ENCODE measurements at regions not wholly inside any gene's neighbourhood (a gene's known extent, or its start where the extent isn't known, plus 50 kb on each side); places are given as distances from the start of the nearest gene placed in this dataset.

GRCh38 chr3:1883534-1883933, 215.1 kb upstream of the CNTN4 start:
- H3K27ac Mint-ChIP-seq, result no peak overlapping the region
- peaks cover 5% of the 10 kb centered on the region for H3K9me3 Mint-ChIP-seq
- ChIA-PET POLR2A (no interaction called here), CTCF (no interaction called here)
- no peaks in the 10 kb centered on the region for H3K4me1 Mint-ChIP-seq (ENCODE audit: low read depth)
- DNase-seq, result no peak
- H3K36me3 Mint-ChIP-seq, result no peaks in the 10 kb centered on the region
- no peaks in the 10 kb centered on the region for H3K27me3 Mint-ChIP-seq
- intact Hi-C loops (cut with micrococcal nuclease), result no loop called here
- H3K4me3 Mint-ChIP-seq, result no peak overlapping the region

DNA sequence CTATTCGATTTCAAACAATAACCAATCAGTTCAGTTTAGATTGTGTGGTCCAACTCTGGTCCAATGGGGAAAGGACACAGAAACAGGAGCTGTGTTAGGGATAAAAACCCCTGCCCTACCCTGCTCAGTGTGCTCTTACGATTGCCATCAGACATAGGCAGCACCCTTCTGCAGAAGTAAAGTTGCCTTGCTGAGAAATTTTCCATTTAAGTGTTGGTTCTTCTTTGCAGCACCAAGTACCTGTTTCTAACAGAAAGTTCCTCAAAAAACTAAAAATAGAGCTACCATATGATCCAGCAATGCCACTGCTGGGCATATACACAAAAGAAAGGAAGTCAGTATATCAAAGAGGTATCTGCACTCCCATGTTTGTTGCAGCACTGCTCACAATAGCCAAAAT, 206.2 kb upstream of the CNTN4 start:
- no peak overlapping the region for H3K27ac Mint-ChIP-seq
- intact Hi-C loops (cut with micrococcal nuclease), result no loop called here
- DNase-seq, result no peak
- no peaks in the 10 kb centered on the region for H3K36me3 Mint-ChIP-seq
- ChIA-PET CTCF (no interaction called here), POLR2A (no interaction called here)
- H3K27me3 Mint-ChIP-seq, result no peaks in the 10 kb centered on the region
- H3K4me1 Mint-ChIP-seq (ENCODE audit: low read depth), result no peaks in the 10 kb centered on the region
- no peak overlapping the region for H3K4me3 Mint-ChIP-seq
- peaks cover 16% of the 10 kb centered on the region for H3K9me3 Mint-ChIP-seq

- CTCF ChIA-PET, result no interaction called here
- no peak overlapping the region for H3K4me3 Mint-ChIP-seq
- no peak overlapping the region for H3K27ac Mint-ChIP-seq
Observed at GRCh38 chr3:1902416-1902815, 196.2 kb upstream of the CNTN4 start.

GRCh38 chr3:1903111-1903510, 195.6 kb upstream of the CNTN4 start:
- Mint-ChIP-seq H3K4me1 (ENCODE audit: low read depth) (no peaks in the 10 kb centered on the region), H3K4me3 (no peak overlapping the region), H3K27me3 (no peaks in the 10 kb centered on the region), H3K27ac (no peak overlapping the region), H3K9me3 (peaks cover 3% of the 10 kb centered on the region), H3K36me3 (no peaks in the 10 kb centered on the region)
- CTCF ChIA-PET, result no interaction called here
- POLR2A ChIA-PET, result no interaction called here
- no peak for DNase-seq
- intact Hi-C loops (cut with micrococcal nuclease), result no loop called here

More at GRCh38 chr3:1902416-1902815, 196.2 kb upstream of the CNTN4 start:
- POLR2A ChIA-PET, result no interaction called here
- no peak for DNase-seq
- Mint-ChIP-seq H3K27me3 (no peaks in the 10 kb centered on the region), H3K4me1 (ENCODE audit: low read depth) (no peaks in the 10 kb centered on the region), H3K9me3 (peaks cover 3% of the 10 kb centered on the region), H3K36me3 (no peaks in the 10 kb centered on the region)
- intact Hi-C loops (cut with micrococcal nuclease), result no loop called here

GRCh38 chr3:1907911-1908310, 190.8 kb upstream of the CNTN4 start:
- Mint-ChIP-seq H3K4me1 (ENCODE audit: low read depth) (no peaks in the 10 kb centered on the region), H3K4me3 (no peak overlapping the region)

DNA sequence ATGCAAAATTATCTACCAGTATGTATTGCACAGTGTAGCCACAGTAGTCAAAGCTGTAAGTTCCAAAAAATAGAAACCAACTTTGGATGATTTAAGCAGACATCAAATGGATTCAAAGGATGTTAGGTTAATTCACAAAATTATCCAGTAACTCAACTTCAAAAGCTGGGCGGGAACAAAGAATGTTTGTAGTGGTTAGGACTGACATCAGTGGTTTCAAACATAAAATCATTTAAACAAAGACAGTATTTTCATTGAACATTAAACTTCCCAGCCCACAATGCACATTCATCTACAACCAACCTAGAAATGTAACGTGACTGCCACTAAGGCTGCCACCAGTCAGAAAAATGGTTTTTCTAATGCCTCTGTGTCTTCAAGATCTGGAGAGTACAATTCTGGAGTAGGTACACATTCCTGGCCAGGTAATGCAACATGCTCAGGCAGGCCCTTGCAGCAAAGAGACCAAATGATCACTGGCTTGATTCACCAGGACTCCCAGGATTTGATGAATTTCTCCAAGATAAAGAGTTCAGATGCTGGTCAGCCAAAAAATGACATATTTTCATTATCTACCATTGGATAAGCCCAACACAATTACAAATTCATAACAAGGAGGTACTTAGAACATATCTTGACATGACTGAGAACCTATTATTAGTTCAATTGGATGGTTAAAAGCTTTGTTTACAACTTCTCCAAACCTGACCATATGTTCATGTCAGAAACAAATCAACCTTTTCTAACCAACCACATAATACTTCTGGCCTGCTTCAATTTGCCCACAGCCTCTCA, 189.8 kb upstream of the CNTN4 start:
- ChIA-PET POLR2A (no interaction called here), CTCF (no interaction called here)
- H3K4me3 Mint-ChIP-seq, result no peak overlapping the region
- H3K4me1 Mint-ChIP-seq (ENCODE audit: low read depth), result no peaks in the 10 kb centered on the region
- no peak overlapping the region for H3K27ac Mint-ChIP-seq
- H3K36me3 Mint-ChIP-seq, result no peaks in the 10 kb centered on the region
- no peak for DNase-seq
- no peaks in the 10 kb centered on the region for H3K27me3 Mint-ChIP-seq
- H3K9me3 Mint-ChIP-seq, result peaks cover 5% of the 10 kb centered on the region
- intact Hi-C loops (cut with micrococcal nuclease), result no loop called here

More at GRCh38 chr3:1907911-1908310, 190.8 kb upstream of the CNTN4 start:
- H3K27me3 Mint-ChIP-seq, result no peaks in the 10 kb centered on the region
- H3K9me3 Mint-ChIP-seq, result peaks cover 5% of the 10 kb centered on the region
- H3K36me3 Mint-ChIP-seq, result no peaks in the 10 kb centered on the region
- no peak for DNase-seq
- CTCF ChIA-PET, result no interaction called here
- intact Hi-C loops (cut with micrococcal nuclease), result no loop called here
- H3K27ac Mint-ChIP-seq, result no peak overlapping the region
- POLR2A ChIA-PET, result no interaction called here

- no peaks in the 10 kb centered on the region for H3K27me3 Mint-ChIP-seq
- intact Hi-C loops (cut with micrococcal nuclease), result no loop called here
- no peaks in the 10 kb centered on the region for H3K36me3 Mint-ChIP-seq
- H3K27ac Mint-ChIP-seq, result no peak overlapping the region
- no peaks in the 10 kb centered on the region for H3K4me1 Mint-ChIP-seq (ENCODE audit: low read depth)
- DNase-seq, result no peak
- peaks cover 5% of the 10 kb centered on the region for H3K9me3 Mint-ChIP-seq
- no peak overlapping the region for H3K4me3 Mint-ChIP-seq
- ChIA-PET POLR2A (no interaction called here), CTCF (no interaction called here)
Observed at GRCh38 chr3:1910322-1910721, 188.3 kb upstream of the CNTN4 start.

- Mint-ChIP-seq H3K36me3 (no peaks in the 10 kb centered on the region), H3K9me3 (peaks cover 12% of the 10 kb centered on the region), H3K27me3 (no peaks in the 10 kb centered on the region), H3K27ac (no peak overlapping the region), H3K4me1 (ENCODE audit: low read depth) (no peaks in the 10 kb centered on the region), H3K4me3 (no peak overlapping the region)
- intact Hi-C loops (cut with micrococcal nuclease), result no loop called here
- DNase-seq, result no peak
- ChIA-PET POLR2A (no interaction called here), CTCF (no interaction called here)
Observed at GRCh38 chr3:1929788-1930414, 168.8 kb upstream of the CNTN4 start.

DNA sequence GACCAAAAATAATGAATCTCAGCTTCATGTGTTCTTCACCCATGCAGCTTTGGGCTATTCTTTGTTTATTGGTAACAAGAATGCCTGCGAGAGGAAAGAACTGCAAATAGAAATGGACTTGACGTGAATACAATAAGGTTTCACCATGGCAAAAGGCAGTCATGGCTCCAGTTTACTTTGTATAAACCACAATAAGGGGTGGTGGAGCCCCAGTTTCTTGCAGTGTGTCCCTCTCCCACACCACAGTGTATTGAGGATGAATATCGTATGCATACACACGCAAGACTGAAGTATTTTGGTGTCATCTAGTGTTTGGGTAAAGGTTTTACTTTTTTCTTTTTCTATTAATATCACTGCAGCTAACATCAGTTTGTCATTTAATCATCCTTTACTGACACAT, 159.7 kb upstream of the CNTN4 start:
- H3K4me1 Mint-ChIP-seq (ENCODE audit: low read depth), result no peaks in the 10 kb centered on the region
- H3K27ac Mint-ChIP-seq, result no peak overlapping the region
- H3K4me3 Mint-ChIP-seq, result no peak overlapping the region
- no peaks in the 10 kb centered on the region for H3K36me3 Mint-ChIP-seq
- ChIA-PET POLR2A (no interaction called here), CTCF (no interaction called here)
- DNase-seq, result no peak
- peaks cover 4% of the 10 kb centered on the region for H3K9me3 Mint-ChIP-seq
- no peaks in the 10 kb centered on the region for H3K27me3 Mint-ChIP-seq
- intact Hi-C loops (cut with micrococcal nuclease), result no loop called here

GRCh38 chr3:1942781-1943180, 155.9 kb upstream of the CNTN4 start:
- POLR2A ChIA-PET, result no interaction called here
- CTCF ChIA-PET, result no interaction called here
- no peaks in the 10 kb centered on the region for H3K4me1 Mint-ChIP-seq (ENCODE audit: low read depth)
- H3K9me3 Mint-ChIP-seq, result no peaks in the 10 kb centered on the region
- H3K27me3 Mint-ChIP-seq, result no peaks in the 10 kb centered on the region
- intact Hi-C loops (cut with micrococcal nuclease), result no loop called here
- H3K36me3 Mint-ChIP-seq, result no peaks in the 10 kb centered on the region
- DNase-seq, result no peak
- H3K27ac Mint-ChIP-seq, result no peak overlapping the region
- no peak overlapping the region for H3K4me3 Mint-ChIP-seq

GRCh38 chr3:1943395-1944118, 155.1 kb upstream of the CNTN4 start:
- Mint-ChIP-seq H3K4me1 (ENCODE audit: low read depth) (no peaks in the 10 kb centered on the region), H3K27ac (no peak overlapping the region), H3K4me3 (no peak overlapping the region), H3K9me3 (no peaks in the 10 kb centered on the region), H3K36me3 (no peaks in the 10 kb centered on the region), H3K27me3 (no peaks in the 10 kb centered on the region)
- intact Hi-C loops (cut with micrococcal nuclease), result no loop called here
- CTCF ChIA-PET, result no interaction called here
- DNase-seq, result no peak
- POLR2A ChIA-PET, result no interaction called here

DNA sequence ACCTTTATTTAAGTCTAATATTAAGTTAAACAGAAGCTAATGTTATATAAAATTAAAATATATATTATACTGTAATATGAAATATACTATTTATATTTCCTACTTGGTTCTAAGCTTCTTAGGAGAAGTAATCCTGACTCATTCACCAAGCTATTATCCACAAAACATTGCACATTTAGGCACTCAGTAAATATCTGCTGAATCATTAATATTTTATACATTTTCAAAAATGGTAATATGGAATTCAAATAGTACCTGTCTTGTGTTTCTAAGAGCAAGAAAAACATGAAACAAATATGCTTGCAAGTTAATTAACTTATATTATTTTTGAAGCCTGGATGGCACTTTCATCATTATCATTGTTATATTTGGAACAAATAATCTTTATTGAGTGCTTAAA, 153.0 kb upstream of the CNTN4 start:
- H3K36me3 Mint-ChIP-seq, result no peaks in the 10 kb centered on the region
- POLR2A ChIA-PET, result no interaction called here
- H3K4me1 Mint-ChIP-seq (ENCODE audit: low read depth), result no peaks in the 10 kb centered on the region
- CTCF ChIA-PET, result no interaction called here
- intact Hi-C loops (cut with micrococcal nuclease), result no loop called here
- H3K4me3 Mint-ChIP-seq, result no peak overlapping the region
- no peaks in the 10 kb centered on the region for H3K27me3 Mint-ChIP-seq
- DNase-seq, result no peak
- H3K9me3 Mint-ChIP-seq, result no peaks in the 10 kb centered on the region
- H3K27ac Mint-ChIP-seq, result no peak overlapping the region

DNA sequence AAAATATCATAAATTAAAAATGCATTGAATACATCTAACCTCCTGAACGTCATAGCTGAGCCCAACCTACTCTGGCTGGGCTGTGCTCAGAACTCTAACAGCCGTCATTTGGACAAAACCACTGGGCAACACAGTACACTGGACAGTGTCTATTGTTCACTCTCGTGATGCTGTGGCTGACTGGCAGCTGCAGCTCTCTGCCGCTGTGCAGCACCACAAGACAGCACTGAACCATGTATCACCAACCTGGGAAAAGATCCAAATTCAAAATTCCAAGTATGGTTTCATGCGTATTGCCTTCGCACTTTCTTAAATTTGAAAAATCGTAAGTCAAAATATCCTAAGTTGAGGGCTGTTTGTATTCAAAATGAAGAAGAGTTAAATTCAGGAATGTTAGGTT, 145.1 kb upstream of the CNTN4 start:
- no peak for DNase-seq
- Mint-ChIP-seq H3K4me3 (no peak overlapping the region), H3K4me1 (ENCODE audit: low read depth) (no peaks in the 10 kb centered on the region)

More for the DNA sequence above, 145.1 kb upstream of the CNTN4 start:
- H3K36me3 Mint-ChIP-seq, result no peaks in the 10 kb centered on the region
- no peak overlapping the region for H3K27ac Mint-ChIP-seq
- H3K27me3 Mint-ChIP-seq, result no peaks in the 10 kb centered on the region
- POLR2A ChIA-PET, result no interaction called here
- CTCF ChIA-PET, result no interaction called here
- intact Hi-C loops (cut with micrococcal nuclease), result no loop called here
- H3K9me3 Mint-ChIP-seq, result peaks cover 6% of the 10 kb centered on the region

Data from activated CD4-positive, alpha-beta memory T cell treated with anti-CD3 and anti-CD28 coated beads for 36 hours (primary cell).